SK-N-SH treated with all-trans-retinoic acid at 6 μM for 48 hours (cell line): ENCODE measurements at regions not wholly inside any gene's neighbourhood (a gene's known extent, or its start where the extent isn't known, plus 50 kb on each side); places are given as distances from the start of the nearest gene placed in this dataset.

Experiments used
- ATAC-seq: fragments of 200-7000 bp; cut with Tn5 transposase; 3 replicates; pipeline ENCODE4 v1.9.1; 2020; ENCODE audit warnings: mild to moderate bottlenecking, moderate library complexity
- ARNTL ChIP-seq: fragments of 450-650 bp; formaldehyde crosslinking; IDR thresholded peaks from 2 replicates; pipeline ENCODE4 v1.5.0; 2020; ENCODE audit warnings: low read depth, mild to moderate bottlenecking, moderate library complexity, borderline replicate concordance
- BACH2 ChIP-seq: fragments of 250-450 bp; sonication (Bioruptor Pico); IDR thresholded peaks from 2 replicates; pipeline ENCODE4 v1.9.0; 2021; ENCODE audit warnings: mild to moderate bottlenecking, borderline replicate concordance
- CSDC2 ChIP-seq: fragments of 250-450 bp; sonication (Bioruptor Pico); IDR thresholded peaks from 2 replicates; pipeline ENCODE4 v1.5.0; 2020; ENCODE audit warnings: mild to moderate bottlenecking, moderate library complexity
- ESRRG ChIP-seq: fragments of 250-450 bp; sonication (Bioruptor Pico); IDR thresholded peaks from 2 replicates; pipeline ENCODE4 v1.6.1; 2021; ENCODE audit warnings: mild to moderate bottlenecking
- GLIS3 ChIP-seq: fragments of 250-450 bp; sonication (Bioruptor Pico); IDR thresholded peaks from 2 replicates; pipeline ENCODE4 v1.5.0; 2020; ENCODE audit warnings: mild to moderate bottlenecking, moderate library complexity
- ISL1 ChIP-seq: fragments of 250-450 bp; sonication (Bioruptor Pico); IDR thresholded peaks from 2 replicates; pipeline ENCODE4 v2.1.2; 2022; ENCODE audit warnings: mild to moderate bottlenecking, moderate library complexity
- OSR1 ChIP-seq: fragments of 250-450 bp; sonication (Bioruptor Pico); IDR thresholded peaks from 2 replicates; pipeline ENCODE4 v1.8.0; 2022; ENCODE audit warnings: moderate library complexity, mild to moderate bottlenecking, inconsistent platforms
- PPARA ChIP-seq: fragments of 250-450 bp; sonication (Bioruptor Pico); IDR thresholded peaks from 2 replicates; pipeline ENCODE4 v1.5.0; 2020; ENCODE audit warnings: mild to moderate bottlenecking, borderline replicate concordance
- SNAI2 ChIP-seq: fragments of 250-450 bp; sonication (Bioruptor Pico); IDR thresholded peaks from 2 replicates; pipeline ENCODE4 v1.5.0; 2020; ENCODE audit warnings: mild to moderate bottlenecking, moderate library complexity
- TCF4 ChIP-seq: fragments of 250-450 bp; sonication (Bioruptor Pico); IDR thresholded peaks from 2 replicates; pipeline ENCODE4 v1.8.0; 2021; ENCODE audit warnings: mild to moderate bottlenecking, moderate library complexity, borderline replicate concordance
- TOX ChIP-seq: fragments of 250-450 bp; sonication (Bioruptor Pico); IDR thresholded peaks from 2 replicates; pipeline ENCODE4 v1.8.0; 2021; ENCODE audit warnings: mild to moderate bottlenecking, moderate library complexity, borderline replicate concordance
- ZC3H10 ChIP-seq: fragments of 250-450 bp; sonication (Bioruptor Pico); IDR thresholded peaks from 2 replicates; pipeline ENCODE4 v1.5.1; 2021; ENCODE audit warnings: mild to moderate bottlenecking, moderate library complexity
- ZFP30 ChIP-seq: fragments of 450-650 bp; formaldehyde crosslinking; IDR thresholded peaks from 2 replicates; pipeline ENCODE4 v1.5.0; 2022; ENCODE audit warnings: mild to moderate bottlenecking, moderate library complexity
- ZNF565 ChIP-seq: fragments of 450-650 bp; formaldehyde crosslinking; conservative IDR thresholded peaks from 2 replicates; pipeline ENCODE4 v1.5.0; 2020; ENCODE audit warnings: low read depth, mild to moderate bottlenecking, moderate library complexity
- ZNF70 ChIP-seq: fragments of 450-650 bp; formaldehyde crosslinking; IDR thresholded peaks from 2 replicates; pipeline ENCODE4 v1.5.0; 2020; ENCODE audit warnings: mild to moderate bottlenecking, moderate library complexity
- TF ChIP-seq, protein P1 (sequence below): fragments of 250-450 bp; sonication (Bioruptor Pico); IDR thresholded peaks from 2 replicates; pipeline ENCODE4 v1.5.1; 2020; ENCODE audit warnings: low read depth, mild to moderate bottlenecking, moderate library complexity
- TF ChIP-seq, protein P2 (sequence below): fragments of 250-450 bp; sonication (Bioruptor Pico); IDR thresholded peaks from 2 replicates; pipeline ENCODE4 v1.8.0; 2020; ENCODE audit warnings: mild to moderate bottlenecking, moderate library complexity, borderline replicate concordance
- TF ChIP-seq, protein P3 (sequence below): fragments of 250-450 bp; sonication (Bioruptor Pico); IDR thresholded peaks from 2 replicates; pipeline ENCODE4 v1.8.0; 2021; ENCODE audit warnings: low read depth, mild to moderate bottlenecking, moderate library complexity, borderline replicate concordance
- TF ChIP-seq, protein P4 (sequence below): fragments of 250-450 bp; sonication (Bioruptor Pico); IDR thresholded peaks from 2 replicates; pipeline ENCODE4 v1.5.1; 2021; ENCODE audit warnings: mild to moderate bottlenecking, moderate library complexity

DNA sequence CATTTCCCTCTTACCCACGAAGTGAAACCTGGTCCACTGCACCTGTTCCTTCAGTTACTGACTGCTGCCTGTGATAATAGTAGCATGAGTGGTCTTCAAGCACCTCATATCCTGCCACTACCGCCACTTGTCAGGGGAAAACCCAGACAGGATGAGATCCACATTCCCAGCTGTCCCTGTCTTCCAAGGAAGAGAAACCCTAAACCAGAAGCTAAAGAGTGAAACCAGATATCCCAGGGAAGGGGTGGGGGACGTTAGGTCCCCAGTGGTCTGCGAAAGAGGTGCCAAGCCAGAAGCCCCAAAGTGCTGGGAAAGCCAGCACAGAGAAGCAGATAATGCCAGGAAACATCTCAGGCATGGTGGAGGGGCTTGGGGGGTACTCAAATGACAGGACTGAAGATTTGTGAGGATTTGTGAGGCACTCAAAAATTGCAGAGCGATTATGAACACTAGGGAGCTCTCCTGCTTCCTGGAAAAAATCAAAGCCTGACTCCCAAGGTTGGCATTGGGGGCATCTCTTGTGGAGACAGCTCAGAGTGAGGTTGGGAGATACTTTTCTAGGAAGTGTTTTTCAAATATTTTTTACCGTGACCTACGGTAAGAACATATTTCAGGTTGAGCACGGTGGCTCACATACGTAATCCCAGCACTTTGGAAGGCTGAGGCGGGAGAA, 77.9 kb downstream of the TMEM30B start:
- no peak for TF ChIP-seq ZC3H10 (CRISPR knock-in tag)
- TF ChIP-seq, protein P1, sequence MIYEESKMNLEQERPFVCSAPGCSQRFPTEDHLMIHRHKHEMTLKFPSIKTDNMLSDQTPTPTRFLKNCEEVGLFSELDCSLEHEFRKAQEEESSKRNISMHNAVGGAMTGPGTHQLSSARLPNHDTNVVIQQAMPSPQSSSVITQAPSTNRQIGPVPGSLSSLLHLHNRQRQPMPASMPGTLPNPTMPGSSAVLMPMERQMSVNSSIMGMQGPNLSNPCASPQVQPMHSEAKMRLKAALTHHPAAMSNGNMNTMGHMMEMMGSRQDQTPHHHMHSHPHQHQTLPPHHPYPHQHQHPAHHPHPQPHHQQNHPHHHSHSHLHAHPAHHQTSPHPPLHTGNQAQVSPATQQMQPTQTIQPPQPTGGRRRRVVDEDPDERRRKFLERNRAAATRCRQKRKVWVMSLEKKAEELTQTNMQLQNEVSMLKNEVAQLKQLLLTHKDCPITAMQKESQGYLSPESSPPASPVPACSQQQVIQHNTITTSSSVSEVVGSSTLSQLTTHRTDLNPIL = no peak
- TF ChIP-seq ESRRG (CRISPR knock-in tag) = no peak
- no peak for TF ChIP-seq SNAI2 (CRISPR knock-in tag)
- TF ChIP-seq, protein P2, sequence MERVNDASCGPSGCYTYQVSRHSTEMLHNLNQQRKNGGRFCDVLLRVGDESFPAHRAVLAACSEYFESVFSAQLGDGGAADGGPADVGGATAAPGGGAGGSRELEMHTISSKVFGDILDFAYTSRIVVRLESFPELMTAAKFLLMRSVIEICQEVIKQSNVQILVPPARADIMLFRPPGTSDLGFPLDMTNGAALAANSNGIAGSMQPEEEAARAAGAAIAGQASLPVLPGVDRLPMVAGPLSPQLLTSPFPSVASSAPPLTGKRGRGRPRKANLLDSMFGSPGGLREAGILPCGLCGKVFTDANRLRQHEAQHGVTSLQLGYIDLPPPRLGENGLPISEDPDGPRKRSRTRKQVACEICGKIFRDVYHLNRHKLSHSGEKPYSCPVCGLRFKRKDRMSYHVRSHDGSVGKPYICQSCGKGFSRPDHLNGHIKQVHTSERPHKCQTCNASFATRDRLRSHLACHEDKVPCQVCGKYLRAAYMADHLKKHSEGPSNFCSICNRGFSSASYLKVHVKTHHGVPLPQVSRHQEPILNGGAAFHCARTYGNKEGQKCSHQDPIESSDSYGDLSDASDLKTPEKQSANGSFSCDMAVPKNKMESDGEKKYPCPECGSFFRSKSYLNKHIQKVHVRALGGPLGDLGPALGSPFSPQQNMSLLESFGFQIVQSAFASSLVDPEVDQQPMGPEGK = no peak
- no peak for TF ChIP-seq ISL1 (CRISPR knock-in tag)
- TF ChIP-seq BACH2 = no peak
- TF ChIP-seq OSR1 (CRISPR knock-in tag) = no peak
- TF ChIP-seq ARNTL (CRISPR knock-in tag) = no peak
- TF ChIP-seq CSDC2 (CRISPR knock-in tag) = no peak
- TF ChIP-seq TOX (CRISPR knock-in tag) = no peak
- TF ChIP-seq, protein P3, sequence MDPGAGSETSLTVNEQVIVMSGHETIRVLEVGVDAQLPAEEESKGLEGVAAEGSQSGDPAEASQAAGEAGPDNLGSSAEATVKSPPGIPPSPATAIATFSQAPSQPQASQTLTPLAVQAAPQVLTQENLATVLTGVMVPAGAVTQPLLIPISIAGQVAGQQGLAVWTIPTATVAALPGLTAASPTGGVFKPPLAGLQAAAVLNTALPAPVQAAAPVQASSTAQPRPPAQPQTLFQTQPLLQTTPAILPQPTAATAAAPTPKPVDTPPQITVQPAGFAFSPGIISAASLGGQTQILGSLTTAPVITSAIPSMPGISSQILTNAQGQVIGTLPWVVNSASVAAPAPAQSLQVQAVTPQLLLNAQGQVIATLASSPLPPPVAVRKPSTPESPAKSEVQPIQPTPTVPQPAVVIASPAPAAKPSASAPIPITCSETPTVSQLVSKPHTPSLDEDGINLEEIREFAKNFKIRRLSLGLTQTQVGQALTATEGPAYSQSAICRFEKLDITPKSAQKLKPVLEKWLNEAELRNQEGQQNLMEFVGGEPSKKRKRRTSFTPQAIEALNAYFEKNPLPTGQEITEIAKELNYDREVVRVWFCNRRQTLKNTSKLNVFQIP (CRISPR knock-in tag) = no peak
- TF ChIP-seq, protein P4, sequence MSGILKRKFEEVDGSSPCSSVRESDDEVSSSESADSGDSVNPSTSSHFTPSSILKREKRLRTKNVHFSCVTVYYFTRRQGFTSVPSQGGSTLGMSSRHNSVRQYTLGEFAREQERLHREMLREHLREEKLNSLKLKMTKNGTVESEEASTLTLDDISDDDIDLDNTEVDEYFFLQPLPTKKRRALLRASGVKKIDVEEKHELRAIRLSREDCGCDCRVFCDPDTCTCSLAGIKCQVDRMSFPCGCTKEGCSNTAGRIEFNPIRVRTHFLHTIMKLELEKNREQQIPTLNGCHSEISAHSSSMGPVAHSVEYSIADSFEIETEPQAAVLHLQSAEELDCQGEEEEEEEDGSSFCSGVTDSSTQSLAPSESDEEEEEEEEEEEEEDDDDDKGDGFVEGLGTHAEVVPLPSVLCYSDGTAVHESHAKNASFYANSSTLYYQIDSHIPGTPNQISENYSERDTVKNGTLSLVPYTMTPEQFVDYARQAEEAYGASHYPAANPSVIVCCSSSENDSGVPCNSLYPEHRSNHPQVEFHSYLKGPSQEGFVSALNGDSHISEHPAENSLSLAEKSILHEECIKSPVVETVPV (CRISPR knock-in tag) = no peak
- TF ChIP-seq GLIS3 (CRISPR knock-in tag) = no peak
- no peak for TF ChIP-seq ZNF70 (CRISPR knock-in tag)
- no peak for TF ChIP-seq ZNF565 (CRISPR knock-in tag)
- ATAC-seq = no peak

DNA sequence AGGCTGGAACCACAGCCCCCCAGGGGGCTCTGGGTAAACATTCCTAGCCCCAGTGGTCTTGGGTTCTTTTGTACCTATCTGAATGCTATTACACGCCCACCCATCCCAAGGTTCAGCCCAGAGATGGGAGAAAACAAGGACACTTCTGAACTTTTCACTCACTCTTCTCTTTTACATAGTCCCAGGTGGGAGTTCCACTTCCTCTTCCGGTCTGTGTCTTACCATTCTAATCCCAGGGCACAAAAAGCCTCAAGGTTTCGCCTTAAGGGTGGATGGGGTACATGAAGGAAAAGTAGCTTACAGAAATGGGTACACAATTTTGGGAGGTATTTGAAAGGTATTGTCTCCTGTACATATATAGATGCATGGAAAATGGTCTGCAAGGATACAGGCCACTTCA, 79.0 kb downstream of the TMEM30B start:
- TF ChIP-seq ZFP30 (CRISPR knock-in tag) (no peak), BACH2 (no peak), TCF4 (CRISPR knock-in tag) (no peak), ESRRG (CRISPR knock-in tag) (no peak), ZC3H10 (CRISPR knock-in tag) (no peak), SNAI2 (CRISPR knock-in tag) (no peak)
- TF ChIP-seq, protein P2 = no peak
- no peak for ATAC-seq

DNA sequence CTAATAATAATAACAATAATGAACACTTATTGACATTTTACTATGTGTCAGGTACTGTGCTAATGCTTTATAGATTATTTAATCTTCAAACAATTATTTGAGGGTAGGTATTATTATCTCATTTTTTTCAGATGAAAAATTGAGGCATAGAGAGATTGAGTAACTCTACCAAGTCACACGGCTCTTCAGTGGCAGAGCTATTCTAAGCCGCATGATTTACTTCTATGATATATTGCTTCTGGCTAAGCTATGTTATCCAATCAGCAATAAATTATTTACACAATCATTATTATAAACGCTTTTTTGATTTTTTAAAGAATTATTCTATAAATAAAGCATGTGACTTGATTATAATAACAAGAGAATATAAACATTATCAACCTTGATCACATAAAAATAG, 80.0 kb downstream of the TMEM30B start:
- ATAC-seq = no peak
- TF ChIP-seq ISL1 (CRISPR knock-in tag) (no peak), ARNTL (CRISPR knock-in tag) (no peak), TOX (CRISPR knock-in tag) (no peak), OSR1 (CRISPR knock-in tag) (no peak), ZFP30 (CRISPR knock-in tag) (no peak), SNAI2 (CRISPR knock-in tag) (no peak), PPARA (CRISPR knock-in tag) (no peak), GLIS3 (CRISPR knock-in tag) (no peak)
- TF ChIP-seq, protein P2 = no peak
- TF ChIP-seq, protein P4 (CRISPR knock-in tag) = no peak
- TF ChIP-seq, protein P3 (CRISPR knock-in tag) = no peak
